Vagina (tissue), 2 donors: ENCODE measurements at regions not wholly inside any gene's neighbourhood (a gene's known extent, or its start where the extent isn't known, plus 50 kb on each side); places are given as distances from the start of the nearest gene placed in this dataset.

ENCODE experiments used
- DNase-seq, 2 donors: peaks; one replicate each; pipeline ENCODE4 v3.0.0-alpha.2; 2017; ENCODE audit errors: extremely low spot score in 2 of 2
- H3K27ac ChIP-seq: fragments of 200-600 bp; sonication (generic); one replicate; pipeline ENCODE4 v1.5.1; 2019
- H3K27me3 ChIP-seq: fragments of 200-600 bp; sonication (generic); one replicate; pipeline ENCODE4 v1.5.1; 2019
- H3K36me3 ChIP-seq, 2 donors: fragments of 200-600 bp; sonication (generic); one replicate each; pipeline ENCODE4 v1.5.1; 2017 to 2019
- H3K4me1 ChIP-seq: fragments of 200-600 bp; sonication (generic); one replicate; pipeline ENCODE4 v1.5.1; 2019
- H3K4me3 ChIP-seq, 2 donors: fragments of 200-600 bp; sonication (generic); 1 replicate in 1 of 2; 2 replicates in 1 of 2; pipeline ENCODE4 v1.5.1; 2016 to 2019
- H3K9me3 ChIP-seq: fragments of 200-600 bp; sonication (generic); one replicate; pipeline ENCODE4 v1.5.1; 2019
- POLR2A ChIP-seq, 2 donors: fragments of 450-650 bp; IDR thresholded peaks; one replicate each; pipeline ENCODE4 v1.6.1; 2017; ENCODE audit warnings: antibody characterized with exemption in 2 of 2, mild to moderate bottlenecking in 2 of 2, moderate library complexity in 2 of 2
- POLR2AphosphoS5 ChIP-seq, 2 donors: sonication (generic); formaldehyde crosslinking; IDR thresholded peaks; one replicate each; pipeline ENCODE4 v1.9.0; 2017; ENCODE audit warnings: antibody characterized with exemption in 2 of 2, mild to moderate bottlenecking in 2 of 2, low read depth in 1 of 2; ENCODE audit not compliant: insufficient read depth in 1 of 2
- intact Hi-C: fragments of 100-400 bp; cut with DNase I; formaldehyde crosslinking; loops from one replicate; pipeline ENCODE4 v1.15.1; 2023
- TF ChIP-seq, protein P1 (sequence below), 3 experiments: fragments of 450-650 bp in 2 of 3; fragments of 200-600 bp in 1 of 3; sonication (generic) in 1 of 3; IDR thresholded peaks; one replicate each; pipeline ENCODE4 v1.5.1; 2017 to 2019; ENCODE audit warnings: antibody characterized with exemption in 3 of 3, mild to moderate bottlenecking in 2 of 3, moderate library complexity in 2 of 3

DNA sequence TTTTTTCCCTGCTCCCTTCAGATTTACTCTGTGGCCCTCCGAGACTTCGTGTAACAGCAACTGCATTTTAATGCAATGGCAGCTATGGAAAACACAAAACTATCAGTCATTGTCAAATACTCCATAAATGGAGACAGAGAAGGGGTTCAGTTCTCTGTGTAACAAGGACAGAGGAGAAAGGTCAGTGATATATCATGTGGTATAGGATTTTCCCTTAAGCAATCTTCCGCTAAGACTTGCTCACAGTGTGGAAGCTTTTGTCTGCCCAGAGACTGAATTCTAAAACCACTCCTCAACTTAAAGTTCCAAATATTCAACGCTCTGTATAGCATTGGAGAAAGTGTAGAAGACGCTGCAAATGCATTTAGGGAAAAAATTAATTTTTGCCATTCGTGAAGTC lies 111.3 kb upstream of the EDNRB start:
- TF ChIP-seq POLR2A (IDR thresholded peaks at IDR 0.05) (no peak), POLR2AphosphoS5 (IDR thresholded peaks at IDR 0.05; ENCODE audit: insufficient read depth in 1 of 2, low read depth in 1 of 2) (no peak)
- TF ChIP-seq, protein P1, sequence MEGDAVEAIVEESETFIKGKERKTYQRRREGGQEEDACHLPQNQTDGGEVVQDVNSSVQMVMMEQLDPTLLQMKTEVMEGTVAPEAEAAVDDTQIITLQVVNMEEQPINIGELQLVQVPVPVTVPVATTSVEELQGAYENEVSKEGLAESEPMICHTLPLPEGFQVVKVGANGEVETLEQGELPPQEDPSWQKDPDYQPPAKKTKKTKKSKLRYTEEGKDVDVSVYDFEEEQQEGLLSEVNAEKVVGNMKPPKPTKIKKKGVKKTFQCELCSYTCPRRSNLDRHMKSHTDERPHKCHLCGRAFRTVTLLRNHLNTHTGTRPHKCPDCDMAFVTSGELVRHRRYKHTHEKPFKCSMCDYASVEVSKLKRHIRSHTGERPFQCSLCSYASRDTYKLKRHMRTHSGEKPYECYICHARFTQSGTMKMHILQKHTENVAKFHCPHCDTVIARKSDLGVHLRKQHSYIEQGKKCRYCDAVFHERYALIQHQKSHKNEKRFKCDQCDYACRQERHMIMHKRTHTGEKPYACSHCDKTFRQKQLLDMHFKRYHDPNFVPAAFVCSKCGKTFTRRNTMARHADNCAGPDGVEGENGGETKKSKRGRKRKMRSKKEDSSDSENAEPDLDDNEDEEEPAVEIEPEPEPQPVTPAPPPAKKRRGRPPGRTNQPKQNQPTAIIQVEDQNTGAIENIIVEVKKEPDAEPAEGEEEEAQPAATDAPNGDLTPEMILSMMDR (IDR thresholded peaks at IDR 0.05), result no peak
- intact Hi-C loops, result no loop called here
- H3K9me3 ChIP-seq, result no peaks in the 10 kb centered on the region
- H3K27ac ChIP-seq, result no peak overlapping the region
- H3K4me3 ChIP-seq, result no peak overlapping the region
- DNase-seq, result no peak
- H3K4me1 ChIP-seq, result no peaks in the 10 kb centered on the region
- H3K27me3 ChIP-seq, result no peaks in the 10 kb centered on the region
- no peaks in the 10 kb centered on the region for H3K36me3 ChIP-seq

DNA sequence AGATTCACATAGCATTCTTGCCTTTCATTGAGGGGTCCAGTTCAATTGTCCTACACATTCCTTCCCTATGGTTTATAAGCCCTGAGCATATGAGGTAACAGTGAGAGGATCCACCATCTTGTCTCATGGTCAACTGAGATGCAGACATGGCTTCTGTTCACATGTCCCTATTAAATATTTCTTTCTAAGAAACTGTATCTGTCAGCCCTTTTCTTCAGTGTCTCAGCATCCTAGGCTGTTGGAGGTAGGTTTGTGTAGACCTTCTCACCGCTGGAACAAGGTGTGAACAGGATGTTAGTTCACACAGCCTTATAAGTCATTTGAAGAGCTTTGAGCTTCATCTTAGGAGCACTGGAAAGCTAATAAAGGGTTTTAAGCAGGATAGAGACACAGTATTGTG lies 110.3 kb upstream of the EDNRB start:
- Histone ChIP-seq H3K9me3 (no peaks in the 10 kb centered on the region), H3K27me3 (no peaks in the 10 kb centered on the region), H3K4me1 (no peaks in the 10 kb centered on the region), H3K36me3 (no peaks in the 10 kb centered on the region), H3K4me3 (no peak overlapping the region), H3K27ac (no peak overlapping the region)
- no peak for DNase-seq
- intact Hi-C loops, result no loop called here
- TF ChIP-seq POLR2AphosphoS5 (IDR thresholded peaks at IDR 0.05; ENCODE audit: insufficient read depth in 1 of 2, low read depth in 1 of 2) (no peak), POLR2A (IDR thresholded peaks at IDR 0.05) (no peak)
- TF ChIP-seq, protein P1 (IDR thresholded peaks at IDR 0.05), result no peak

DNA sequence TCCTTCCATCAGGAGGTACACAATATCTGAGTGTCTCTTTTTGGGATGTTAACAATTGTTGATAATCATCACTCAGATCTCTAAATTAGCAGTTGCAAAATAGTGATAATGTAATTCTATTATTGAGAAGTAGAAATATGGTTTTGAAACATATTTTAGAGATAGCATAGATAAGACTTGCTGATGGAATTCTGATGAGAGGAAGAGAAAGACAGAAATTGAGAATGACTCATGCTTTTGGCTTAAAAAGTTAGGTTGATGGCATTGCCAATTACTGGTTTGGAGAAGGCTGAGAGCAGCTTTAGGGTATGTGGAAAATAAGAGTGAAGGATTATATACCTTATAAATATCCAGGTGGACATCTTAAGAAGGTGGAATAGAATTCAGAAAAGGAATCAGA lies 106.4 kb upstream of the EDNRB start:
- Histone ChIP-seq H3K4me3 (no peak overlapping the region), H3K27me3 (no peaks in the 10 kb centered on the region), H3K9me3 (no peaks in the 10 kb centered on the region), H3K4me1 (no peaks in the 10 kb centered on the region), H3K27ac (no peak overlapping the region), H3K36me3 (no peaks in the 10 kb centered on the region)
- TF ChIP-seq, protein P1 (IDR thresholded peaks at IDR 0.05), result no peak
- TF ChIP-seq POLR2A (IDR thresholded peaks at IDR 0.05) (no peak), POLR2AphosphoS5 (IDR thresholded peaks at IDR 0.05; ENCODE audit: insufficient read depth in 1 of 2, low read depth in 1 of 2) (no peak)
- DNase-seq, result no peak
- intact Hi-C loops, result no loop called here

DNA sequence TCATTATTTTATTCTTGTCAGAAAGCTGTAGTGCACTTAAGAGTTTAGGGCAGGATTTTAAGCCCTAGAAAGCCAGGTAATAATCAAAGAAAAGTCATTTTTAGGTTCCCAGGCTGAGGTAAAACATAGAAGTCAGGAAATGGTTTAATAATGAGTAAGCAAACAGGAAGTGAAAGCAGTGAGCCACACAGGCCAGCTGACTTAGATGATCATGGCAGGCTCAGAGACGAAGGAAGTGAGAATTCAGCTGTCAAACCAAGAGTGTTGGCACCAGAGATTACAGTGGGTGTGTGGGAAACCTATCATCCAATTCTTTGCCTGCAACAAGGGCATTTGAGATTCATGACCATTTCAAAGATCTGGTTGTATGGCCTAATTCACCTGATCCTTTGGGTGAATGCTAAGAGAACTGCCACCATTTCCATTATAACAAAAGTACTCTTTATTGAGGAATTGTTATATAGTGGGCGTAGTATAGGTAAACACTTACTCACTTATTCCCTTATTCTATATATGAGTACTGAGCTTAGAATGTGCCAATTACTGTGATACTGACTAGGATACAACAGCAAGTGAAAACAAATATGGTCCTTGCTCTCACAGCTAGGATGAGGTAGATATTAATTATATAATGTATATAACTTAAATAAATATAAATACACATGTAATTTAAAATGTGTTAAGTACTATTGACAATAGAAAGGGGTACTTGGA lies 103.7 kb upstream of the EDNRB start:
- no peaks in the 10 kb centered on the region for H3K27me3 ChIP-seq
- H3K36me3 ChIP-seq, result no peaks in the 10 kb centered on the region
- H3K27ac ChIP-seq, result no peak overlapping the region
- H3K4me1 ChIP-seq, result no peaks in the 10 kb centered on the region
- H3K4me3 ChIP-seq, result no peak overlapping the region
- no peak for DNase-seq
- TF ChIP-seq POLR2A (IDR thresholded peaks at IDR 0.05), result no peak
- TF ChIP-seq POLR2AphosphoS5 (IDR thresholded peaks at IDR 0.05; ENCODE audit: insufficient read depth in 1 of 2, low read depth in 1 of 2), result no peak
- TF ChIP-seq, protein P1 (IDR thresholded peaks at IDR 0.05), result no peak
- no peaks in the 10 kb centered on the region for H3K9me3 ChIP-seq
- intact Hi-C loops, result no loop called here

DNA sequence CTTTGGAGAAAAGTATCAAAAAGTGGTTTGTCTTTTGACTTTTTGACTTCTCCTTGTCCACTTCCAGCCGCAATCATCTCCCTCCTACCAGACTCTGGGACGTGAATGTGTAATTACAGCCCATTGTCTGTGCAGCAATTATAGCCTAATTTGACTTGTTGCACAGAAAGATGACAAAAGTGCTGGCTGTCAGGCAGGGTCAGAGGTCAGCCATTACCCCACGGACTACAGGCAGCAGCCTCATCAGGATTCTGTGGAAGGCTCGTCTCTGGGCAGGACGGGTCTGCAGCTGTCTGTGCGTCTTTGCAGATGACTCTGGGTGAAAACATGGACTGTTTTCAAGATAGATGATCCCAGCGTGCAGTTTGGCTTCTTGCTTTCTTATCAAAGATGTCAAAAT lies 102.2 kb upstream of the EDNRB start:
- intact Hi-C loops, result no loop called here
- H3K4me1 ChIP-seq, result no peaks in the 10 kb centered on the region
- H3K9me3 ChIP-seq, result no peaks in the 10 kb centered on the region
- TF ChIP-seq POLR2A (IDR thresholded peaks at IDR 0.05), result no peak
- TF ChIP-seq POLR2AphosphoS5 (IDR thresholded peaks at IDR 0.05; ENCODE audit: insufficient read depth in 1 of 2, low read depth in 1 of 2), result no peak
- TF ChIP-seq, protein P1 (IDR thresholded peaks at IDR 0.05), result no peak
- H3K27ac ChIP-seq, result no peak overlapping the region
- H3K27me3 ChIP-seq, result no peaks in the 10 kb centered on the region
- H3K4me3 ChIP-seq, result no peak overlapping the region
- no peak for DNase-seq
- no peaks in the 10 kb centered on the region for H3K36me3 ChIP-seq
